HEK293 (cell line): ENCODE measurements at regions not wholly inside any gene's neighbourhood (a gene's known extent, or its start where the extent isn't known, plus 50 kb on each side); places are given as distances from the start of the nearest gene placed in this dataset.

Experiments
- CTCF ChIA-PET: fragments of 350-600 bp; formaldehyde crosslinking; extraction: SDS; loops from one replicate; lab custom pipeline; 2021; ENCODE audit warnings: antibody characterized with exemption; lab: Yijun Ruan, JAX
- POLR2A ChIA-PET: fragments of 300-600 bp; formaldehyde crosslinking; extraction: SDS; loops from one replicate; lab custom pipeline; 2020; ENCODE audit warnings: antibody characterized with exemption, inconsistent platforms; lab: Yijun Ruan, JAX
- H3K27ac ChIP-seq: fragments of 200-500 bp; sonication (Bioruptor generic); 2 replicates; pipeline ENCODE4 v1.5.1; 2014; ENCODE audit warnings: low read depth, low read length, control low read depth, inconsistent platforms; ENCODE audit errors: extremely low read depth
- H3K36me3 ChIP-seq, 2 experiments: fragments of 200-500 bp in 1 of 2; sonication (Bioruptor generic) in 1 of 2; 1 replicate in 1 of 2; 2 replicates in 1 of 2; pipeline ENCODE4 v1.5.1; 2014 to 2017; ENCODE audit warnings: inconsistent platforms in 2 of 2, low read length in 2 of 2; ENCODE audit not compliant: control insufficient read depth in 2 of 2, insufficient read depth in 1 of 2
- H3K4me1 ChIP-seq: fragments of 200-500 bp; sonication (Bioruptor generic); 2 replicates; pipeline ENCODE4 v1.5.1; 2014; ENCODE audit warnings: mild to moderate bottlenecking, low read length, inconsistent platforms; ENCODE audit not compliant: control insufficient read depth, insufficient read depth
- H3K4me3 ChIP-seq: 2 replicates; pipeline ENCODE4 v1.5.1; 2011; ENCODE audit warnings: low read depth, mild to moderate bottlenecking, control low read depth, low read length, moderate library complexity
- H3K9me3 ChIP-seq: fragments of 200-500 bp; sonication (Bioruptor generic); 2 replicates; pipeline ENCODE4 v1.5.1; 2014; ENCODE audit warnings: low read depth, low read length, inconsistent platforms; ENCODE audit not compliant: control insufficient read depth, insufficient read depth
- AEBP2 ChIP-seq: fragments of 450-650 bp; formaldehyde crosslinking; IDR thresholded peaks from 2 replicates; pipeline ENCODE4 v1.5.1; 2016; ENCODE audit warnings: missing biosample characterization, missing genetic modification characterization, borderline replicate concordance
- ATF2 ChIP-seq: fragments of 450-650 bp; formaldehyde crosslinking; IDR thresholded peaks from 2 replicates; pipeline ENCODE4 v1.5.1; 2016; ENCODE audit warnings: missing biosample characterization, missing genetic modification characterization, low read depth
- BCL11B ChIP-seq: fragments of 450-650 bp; formaldehyde crosslinking; IDR thresholded peaks from 2 replicates; pipeline ENCODE4 v1.5.1; 2016; ENCODE audit warnings: low read depth, missing biosample characterization, missing genetic modification characterization
- GLIS1 ChIP-seq: fragments of 450-650 bp; formaldehyde crosslinking; IDR thresholded peaks from 2 replicates; pipeline ENCODE4 v1.5.1; 2016; ENCODE audit warnings: missing biosample characterization, missing genetic modification characterization
- GLIS2 ChIP-seq: fragments of 450-650 bp; formaldehyde crosslinking; IDR thresholded peaks from 2 replicates; pipeline ENCODE4 v1.5.1; 2016; ENCODE audit warnings: missing biosample characterization, missing genetic modification characterization
- HOXA7 ChIP-seq: sonication (generic); formaldehyde crosslinking; IDR thresholded peaks from 2 replicates; pipeline ENCODE4 v1.8.1; 2022; ENCODE audit warnings: missing genetic modification reagents, borderline replicate concordance
- PBX3 ChIP-seq: sonication (generic); formaldehyde crosslinking; IDR thresholded peaks from 2 replicates; pipeline ENCODE4 v1.8.1; 2022; ENCODE audit warnings: mild to moderate bottlenecking, moderate library complexity, missing genetic modification reagents
- PRDM1 ChIP-seq: fragments of 450-650 bp; formaldehyde crosslinking; IDR thresholded peaks from 2 replicates; pipeline ENCODE4; 2016; ENCODE audit warnings: missing biosample characterization, missing genetic modification characterization
- ZBTB21 ChIP-seq: fragments of 450-650 bp; formaldehyde crosslinking; IDR thresholded peaks from 2 replicates; pipeline ENCODE4 v1.5.1; 2017; ENCODE audit warnings: missing biosample characterization, missing genetic modification characterization
- ZBTB26 ChIP-seq: fragments of 450-650 bp; formaldehyde crosslinking; optimal IDR thresholded peaks from 2 replicates; pipeline ENCODE3; 2016; ENCODE audit warnings: missing biosample characterization, mild to moderate bottlenecking, missing genetic modification characterization
- ZIC2 ChIP-seq: fragments of 450-650 bp; formaldehyde crosslinking; IDR thresholded peaks from 2 replicates; pipeline ENCODE4 v1.5.1; 2016; ENCODE audit warnings: missing biosample characterization, missing genetic modification characterization
- ZNF114 ChIP-seq: fragments of 450-650 bp; formaldehyde crosslinking; IDR thresholded peaks from 2 replicates; pipeline ENCODE4 v1.5.0; 2017; ENCODE audit warnings: missing biosample characterization, missing genetic modification characterization
- ZNF221 ChIP-seq: fragments of 450-650 bp; formaldehyde crosslinking; IDR thresholded peaks from 2 replicates; pipeline ENCODE4 v1.5.1; 2017; ENCODE audit warnings: missing biosample characterization, missing genetic modification characterization, borderline replicate concordance
- ZNF23 ChIP-seq: fragments of 450-650 bp; formaldehyde crosslinking; IDR thresholded peaks from 2 replicates; pipeline ENCODE4 v1.5.1; 2016; ENCODE audit warnings: missing biosample characterization, missing genetic modification characterization, borderline replicate concordance
- ZNF24 ChIP-seq: fragments of 450-650 bp; formaldehyde crosslinking; IDR thresholded peaks from 2 replicates; pipeline ENCODE4 v1.5.1; 2016; ENCODE audit warnings: missing biosample characterization, missing genetic modification characterization
- ZNF302 ChIP-seq: fragments of 450-650 bp; formaldehyde crosslinking; IDR thresholded peaks from 2 replicates; pipeline ENCODE4 v1.5.1; 2016; ENCODE audit warnings: missing biosample characterization, missing genetic modification characterization, low read depth
- ZNF311 ChIP-seq: fragments of 450-650 bp; formaldehyde crosslinking; IDR thresholded peaks from 2 replicates; pipeline ENCODE4 v1.5.1; 2017; ENCODE audit warnings: missing biosample characterization, missing genetic modification characterization, borderline replicate concordance
- ZNF341 ChIP-seq: fragments of 450-650 bp; formaldehyde crosslinking; IDR thresholded peaks from 2 replicates; pipeline ENCODE4; 2016; ENCODE audit warnings: low read depth, missing biosample characterization, missing genetic modification characterization
- ZNF350 ChIP-seq: fragments of 450-650 bp; formaldehyde crosslinking; IDR thresholded peaks from 2 replicates; pipeline ENCODE4 v1.5.0; 2017; ENCODE audit warnings: missing biosample characterization, mild to moderate bottlenecking, missing genetic modification characterization
- ZNF529 ChIP-seq: fragments of 450-650 bp; formaldehyde crosslinking; IDR thresholded peaks from 2 replicates; pipeline ENCODE4 v1.5.1; 2017; ENCODE audit warnings: missing genetic modification characterization, missing biosample characterization; ENCODE audit not compliant: insufficient replicate concordance
- ZNF530 ChIP-seq: fragments of 450-650 bp; formaldehyde crosslinking; IDR thresholded peaks from 2 replicates; pipeline ENCODE4 v1.5.1; 2016; ENCODE audit warnings: low read depth, missing biosample characterization, missing genetic modification characterization
- ZNF558 ChIP-seq: fragments of 450-650 bp; formaldehyde crosslinking; IDR thresholded peaks from 2 replicates; pipeline ENCODE4 v1.5.1; 2016; ENCODE audit warnings: missing biosample characterization, missing genetic modification characterization
- ZNF610 ChIP-seq: fragments of 450-650 bp; formaldehyde crosslinking; IDR thresholded peaks from 2 replicates; pipeline ENCODE4 v1.5.1; 2016; ENCODE audit warnings: missing biosample characterization, missing genetic modification characterization, borderline replicate concordance
- ZNF621 ChIP-seq: fragments of 450-650 bp; formaldehyde crosslinking; IDR thresholded peaks from 2 replicates; pipeline ENCODE4 v1.5.1; 2017; ENCODE audit warnings: missing biosample characterization, missing genetic modification characterization
- ZNF664 ChIP-seq: fragments of 450-650 bp; formaldehyde crosslinking; IDR thresholded peaks from 2 replicates; pipeline ENCODE4 v1.5.1; 2016; ENCODE audit warnings: missing biosample characterization, missing genetic modification characterization
- ZNF670 ChIP-seq: fragments of 450-650 bp; formaldehyde crosslinking; IDR thresholded peaks from 2 replicates; pipeline ENCODE4 v1.5.1; 2016; ENCODE audit warnings: missing biosample characterization, missing genetic modification characterization, low read depth
- ZSCAN18 ChIP-seq: fragments of 450-650 bp; formaldehyde crosslinking; IDR thresholded peaks from 2 replicates; pipeline ENCODE4 v1.5.1; 2016; ENCODE audit warnings: missing biosample characterization, missing genetic modification characterization
- ZSCAN5A ChIP-seq: fragments of 450-650 bp; formaldehyde crosslinking; IDR thresholded peaks from 2 replicates; pipeline ENCODE4 v1.5.1; 2016; ENCODE audit warnings: missing biosample characterization, missing genetic modification characterization

GRCh38 chr10:36766940-36767339 lies 358.5 kb upstream of the ANKRD30A start:
- H3K4me3 ChIP-seq, result no peak overlapping the region
- ChIA-PET POLR2A (interaction anchor here (0.7 kb wide), 1 partner anchor 23 kb away, joined by 3 read pairs; no protein-coding TSS in a partner anchor), CTCF (no interaction called here)
- no peaks in the 10 kb centered on the region for H3K36me3 ChIP-seq
- no peaks in the 10 kb centered on the region for H3K4me1 ChIP-seq
- H3K27ac ChIP-seq, result no peak overlapping the region
- no peak for TF ChIP-seq ZNF530 (tag by site-specific recombination)
- no peak for TF ChIP-seq ZBTB21
- TF ChIP-seq ZIC2 (tag by site-specific recombination), result no peak
- no peak for TF ChIP-seq ZNF529 (tag by site-specific recombination)
- no peak for TF ChIP-seq ZNF610
- TF ChIP-seq ZBTB26, result no peak
- no peak for TF ChIP-seq ATF2 (tag by site-specific recombination)
- no peak for TF ChIP-seq GLIS2 (tag by site-specific recombination)
- TF ChIP-seq ZNF221, result no peak
- no peak for TF ChIP-seq ZNF670 (tag by site-specific recombination)
- no peak for TF ChIP-seq ZSCAN18 (tag by site-specific recombination)
- TF ChIP-seq GLIS1 (tag by site-specific recombination), result no peak
- no peak for TF ChIP-seq HOXA7
- TF ChIP-seq ZSCAN5A (tag by site-specific recombination), result no peak
- TF ChIP-seq ZNF24, result no peak
- TF ChIP-seq ZNF664 (tag by site-specific recombination), result no peak
- TF ChIP-seq ZNF302 (tag by site-specific recombination), result no peak
- TF ChIP-seq ZNF23 (tag by site-specific recombination), result no peak
- H3K9me3 ChIP-seq, result no peaks in the 10 kb centered on the region

- CTCF ChIA-PET, result no interaction called here
- Histone ChIP-seq H3K36me3 (no peaks in the 10 kb centered on the region), H3K4me3 (no peak overlapping the region), H3K27ac (no peak overlapping the region), H3K9me3 (no peaks in the 10 kb centered on the region), H3K4me1 (no peaks in the 10 kb centered on the region)
- POLR2A ChIA-PET, result no interaction called here
- no peak for TF ChIP-seq ZNF670 (tag by site-specific recombination)
- TF ChIP-seq ZNF341 (tag by site-specific recombination), result no peak
- TF ChIP-seq PBX3 (CRISPR knock-in tag), result no peak
- no peak for TF ChIP-seq ZNF114 (tag by site-specific recombination)
- no peak for TF ChIP-seq ZNF558 (tag by site-specific recombination)
- TF ChIP-seq ZNF311 (tag by site-specific recombination), result no peak
- no peak for TF ChIP-seq PRDM1 (tag by site-specific recombination)
- no peak for TF ChIP-seq ZNF621 (tag by site-specific recombination)
- TF ChIP-seq ZNF350, result no peak
- TF ChIP-seq AEBP2 (tag by site-specific recombination), result no peak
- TF ChIP-seq BCL11B (tag by site-specific recombination), result no peak
Observed at GRCh38 chr10:36766415-36766810, 359.0 kb upstream of the ANKRD30A start.
